Right lobe of liver (tissue), 4 donors: ENCODE measurements at regions not wholly inside any gene's neighbourhood (a gene's known extent, or its start where the extent isn't known, plus 50 kb on each side); places are given as distances from the start of the nearest gene placed in this dataset.

Experiments
- POLR2A ChIP-seq: fragments of 450-650 bp; IDR thresholded peaks from one replicate; pipeline ENCODE4 v1.6.1; 2017; ENCODE audit warnings: antibody characterized with exemption, mild to moderate bottlenecking
- TF ChIP-seq, protein P1 (sequence below), 4 donors: fragments of 200-600 bp in 3 of 4; fragments of 450-650 bp in 1 of 4; IDR thresholded peaks; one replicate each; pipeline versions ENCODE4 v1.5.1 to v1.8.0; 2016 to 2022; ENCODE audit warnings: antibody characterized with exemption in 4 of 4, mild to moderate bottlenecking in 2 of 4
- donor health status: DM: no; HTN: no; CAD: no.
- donor health status: DM: no; HTN: no; CAD: no.
- donor health status: DM: no; HTN: yes; CAD: no.

DNA sequence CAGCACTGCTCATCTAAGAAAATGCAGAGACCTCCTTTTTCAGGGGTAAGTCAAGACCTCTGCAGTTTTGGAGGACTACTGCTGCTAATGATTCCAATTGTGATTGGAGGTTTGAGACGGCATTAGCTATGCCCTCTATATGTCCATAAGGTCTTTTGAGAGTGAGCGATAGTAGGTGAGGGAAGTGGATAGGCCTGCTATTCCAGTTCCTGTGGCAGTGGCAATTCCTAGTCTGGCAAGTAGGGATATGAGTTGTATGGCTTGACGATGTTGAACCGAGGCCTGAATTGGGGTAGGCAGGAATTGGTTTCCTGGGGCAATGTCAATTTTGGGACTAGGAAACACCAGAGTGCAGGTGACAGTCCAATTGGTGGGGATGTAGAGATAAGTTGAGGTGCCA, 913.1 kb upstream of the SLITRK5 start:
- TF ChIP-seq, protein P1, sequence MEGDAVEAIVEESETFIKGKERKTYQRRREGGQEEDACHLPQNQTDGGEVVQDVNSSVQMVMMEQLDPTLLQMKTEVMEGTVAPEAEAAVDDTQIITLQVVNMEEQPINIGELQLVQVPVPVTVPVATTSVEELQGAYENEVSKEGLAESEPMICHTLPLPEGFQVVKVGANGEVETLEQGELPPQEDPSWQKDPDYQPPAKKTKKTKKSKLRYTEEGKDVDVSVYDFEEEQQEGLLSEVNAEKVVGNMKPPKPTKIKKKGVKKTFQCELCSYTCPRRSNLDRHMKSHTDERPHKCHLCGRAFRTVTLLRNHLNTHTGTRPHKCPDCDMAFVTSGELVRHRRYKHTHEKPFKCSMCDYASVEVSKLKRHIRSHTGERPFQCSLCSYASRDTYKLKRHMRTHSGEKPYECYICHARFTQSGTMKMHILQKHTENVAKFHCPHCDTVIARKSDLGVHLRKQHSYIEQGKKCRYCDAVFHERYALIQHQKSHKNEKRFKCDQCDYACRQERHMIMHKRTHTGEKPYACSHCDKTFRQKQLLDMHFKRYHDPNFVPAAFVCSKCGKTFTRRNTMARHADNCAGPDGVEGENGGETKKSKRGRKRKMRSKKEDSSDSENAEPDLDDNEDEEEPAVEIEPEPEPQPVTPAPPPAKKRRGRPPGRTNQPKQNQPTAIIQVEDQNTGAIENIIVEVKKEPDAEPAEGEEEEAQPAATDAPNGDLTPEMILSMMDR (IDR thresholded peaks at IDR 0.05): no peak
- TF ChIP-seq POLR2A: no peak
